ENCODE measurements at regions not wholly inside any gene's neighbourhood (a gene's known extent, or its start where the extent isn't known, plus 50 kb on each side); places are given as distances from the start of the nearest gene placed in this dataset.
"Not testable (repeated sequence)": the region's sequence is repeated elsewhere in the genome, so short reads cannot be mapped to it uniquely, and the experiment has no call there.

- no peak for DNase-seq (ENCODE audit: insufficient read length, low spot score)
- no peak for FAIRE-seq
- TF ChIP-seq POLR2AphosphoS5 (IDR thresholded peaks at IDR 0.05; ENCODE audit: low read depth, low read length) (no peak), POU2F2 (IDR thresholded peaks at IDR 0.05; ENCODE audit: low read depth, low read length) (no peak), SPI1 (IDR thresholded peaks at IDR 0.05; ENCODE audit: low read depth, low read length) (no peak), POLR2A (IDR thresholded peaks at IDR 0.05; ENCODE audit: low read depth, low read length) (no peak), TAF1 (IDR thresholded peaks at IDR 0.05; ENCODE audit: low read depth, low read length) (no peak), PAX5 (IDR thresholded peaks at IDR 0.05; ENCODE audit: insufficient read depth, low read length, severe bottlenecking) (no peak)
Measured at GRCh38 chr20:4325548-4326187, 76.6 kb upstream of the ADRA1D start.

GRCh38 chr20:4324611-4325243 lies 75.6 kb upstream of the ADRA1D start:
- TF ChIP-seq PAX5 (IDR thresholded peaks at IDR 0.05; ENCODE audit: insufficient read depth, low read length, severe bottlenecking) (no peak), POLR2A (IDR thresholded peaks at IDR 0.05; ENCODE audit: low read depth, low read length) (no peak), SPI1 (IDR thresholded peaks at IDR 0.05; ENCODE audit: low read depth, low read length) (no peak), TAF1 (IDR thresholded peaks at IDR 0.05; ENCODE audit: low read depth, low read length) (no peak), POLR2AphosphoS5 (IDR thresholded peaks at IDR 0.05; ENCODE audit: low read depth, low read length) (no peak), POU2F2 (IDR thresholded peaks at IDR 0.05; ENCODE audit: low read depth, low read length) (no peak)
- FAIRE-seq (no peak), DNase-seq (ENCODE audit: insufficient read length, low spot score) (no peak)

GRCh38 chr20:4322499-4322898 lies 73.4 kb upstream of the ADRA1D start:
- no peak for DNase-seq (ENCODE audit: insufficient read length, low spot score)
- TF ChIP-seq SPI1 (IDR thresholded peaks at IDR 0.05; ENCODE audit: low read depth, low read length) (no peak), POLR2AphosphoS5 (IDR thresholded peaks at IDR 0.05; ENCODE audit: low read depth, low read length) (no peak), POU2F2 (IDR thresholded peaks at IDR 0.05; ENCODE audit: low read depth, low read length) (no peak), TAF1 (IDR thresholded peaks at IDR 0.05; ENCODE audit: low read depth, low read length) (no peak), PAX5 (IDR thresholded peaks at IDR 0.05; ENCODE audit: insufficient read depth, low read length, severe bottlenecking) (no peak), POLR2A (IDR thresholded peaks at IDR 0.05; ENCODE audit: low read depth, low read length) (no peak)
- no peak for FAIRE-seq

- DNase-seq (ENCODE audit: insufficient read length, low spot score), result no peak
- no peak for FAIRE-seq
Measured at GRCh38 chr20:4320291-4320690, 71.2 kb upstream of the ADRA1D start.

GRCh38 chr20:4318891-4319290 lies 69.8 kb upstream of the ADRA1D start:
- FAIRE-seq (no peak), DNase-seq (ENCODE audit: insufficient read length, low spot score) (no peak)
- TF ChIP-seq POLR2A (IDR thresholded peaks at IDR 0.05; ENCODE audit: low read depth, low read length), result no peak
- no peak for TF ChIP-seq POLR2AphosphoS5 (IDR thresholded peaks at IDR 0.05; ENCODE audit: low read depth, low read length)

More at GRCh38 chr20:4320291-4320690, 71.2 kb upstream of the ADRA1D start:
- TF ChIP-seq TAF1 (IDR thresholded peaks at IDR 0.05; ENCODE audit: low read depth, low read length), result no peak
- TF ChIP-seq POLR2A (IDR thresholded peaks at IDR 0.05; ENCODE audit: low read depth, low read length), result no peak
- no peak for TF ChIP-seq POU2F2 (IDR thresholded peaks at IDR 0.05; ENCODE audit: low read depth, low read length)
- TF ChIP-seq PAX5 (IDR thresholded peaks at IDR 0.05; ENCODE audit: insufficient read depth, low read length, severe bottlenecking), result no peak
- TF ChIP-seq POLR2AphosphoS5 (IDR thresholded peaks at IDR 0.05; ENCODE audit: low read depth, low read length), result no peak
- no peak for TF ChIP-seq SPI1 (IDR thresholded peaks at IDR 0.05; ENCODE audit: low read depth, low read length)

GRCh38 chr20:4310616-4311015 lies 61.5 kb upstream of the ADRA1D start:
- not testable (repeated sequence) for FAIRE-seq; DNase-seq (ENCODE audit: insufficient read length, low spot score)

- DNase-seq (ENCODE audit: insufficient read length, low spot score) (no peak), FAIRE-seq (no peak)
- no peak for TF ChIP-seq TAF1 (IDR thresholded peaks at IDR 0.05; ENCODE audit: low read depth, low read length)
- TF ChIP-seq SPI1 (IDR thresholded peaks at IDR 0.05; ENCODE audit: low read depth, low read length), result no peak
- no peak for TF ChIP-seq POLR2AphosphoS5 (IDR thresholded peaks at IDR 0.05; ENCODE audit: low read depth, low read length)
- TF ChIP-seq POU2F2 (IDR thresholded peaks at IDR 0.05; ENCODE audit: low read depth, low read length), result no peak
- no peak for TF ChIP-seq POLR2A (IDR thresholded peaks at IDR 0.05; ENCODE audit: low read depth, low read length)
- no peak for TF ChIP-seq PAX5 (IDR thresholded peaks at IDR 0.05; ENCODE audit: insufficient read depth, low read length, severe bottlenecking)
Measured at GRCh38 chr20:4306206-4306605, 57.1 kb upstream of the ADRA1D start.

GRCh38 chr20:4305091-4305490 lies 56.0 kb upstream of the ADRA1D start:
- no peak for FAIRE-seq
- no peak for DNase-seq (ENCODE audit: insufficient read length, low spot score)
- no peak for TF ChIP-seq SPI1 (IDR thresholded peaks at IDR 0.05; ENCODE audit: low read depth, low read length)
- TF ChIP-seq PAX5 (IDR thresholded peaks at IDR 0.05; ENCODE audit: insufficient read depth, low read length, severe bottlenecking), result no peak
- no peak for TF ChIP-seq POLR2AphosphoS5 (IDR thresholded peaks at IDR 0.05; ENCODE audit: low read depth, low read length)
- TF ChIP-seq TAF1 (IDR thresholded peaks at IDR 0.05; ENCODE audit: low read depth, low read length), result no peak
- TF ChIP-seq POU2F2 (IDR thresholded peaks at IDR 0.05; ENCODE audit: low read depth, low read length), result no peak
- no peak for TF ChIP-seq POLR2A (IDR thresholded peaks at IDR 0.05; ENCODE audit: low read depth, low read length)

- TF ChIP-seq PAX5 (IDR thresholded peaks at IDR 0.05; ENCODE audit: insufficient read depth, low read length, severe bottlenecking) (no peak), POU2F2 (IDR thresholded peaks at IDR 0.05; ENCODE audit: low read depth, low read length) (no peak), TAF1 (IDR thresholded peaks at IDR 0.05; ENCODE audit: low read depth, low read length) (no peak)
- DNase-seq (ENCODE audit: insufficient read length, low spot score) (no peak), FAIRE-seq (no peak)
Measured at GRCh38 chr20:4304601-4305000, 55.5 kb upstream of the ADRA1D start.

GRCh38 chr20:4303136-4303535 lies 54.0 kb upstream of the ADRA1D start:
- DNase-seq (ENCODE audit: insufficient read length, low spot score) (no peak), FAIRE-seq (no peak)
- TF ChIP-seq POLR2AphosphoS5 (IDR thresholded peaks at IDR 0.05; ENCODE audit: low read depth, low read length) (no peak), PAX5 (IDR thresholded peaks at IDR 0.05; ENCODE audit: insufficient read depth, low read length, severe bottlenecking) (no peak), SPI1 (IDR thresholded peaks at IDR 0.05; ENCODE audit: low read depth, low read length) (no peak), POU2F2 (IDR thresholded peaks at IDR 0.05; ENCODE audit: low read depth, low read length) (no peak), POLR2A (IDR thresholded peaks at IDR 0.05; ENCODE audit: low read depth, low read length) (no peak), TAF1 (IDR thresholded peaks at IDR 0.05; ENCODE audit: low read depth, low read length) (no peak)
